ENCODE measurements at regions not wholly inside any gene's neighbourhood (a gene's known extent, or its start where the extent isn't known, plus 50 kb on each side); places are given as distances from the start of the nearest gene placed in this dataset.

- Histone ChIP-seq H3K9me3 (replicated peaks; ENCODE audit: control insufficient read depth, insufficient read depth, low read depth, low read length) (no peaks in the 10 kb centered on the region), H3K4me3 (no peak overlapping the region), H3K27ac (ENCODE audit: extremely low read depth, low read depth, low read length) (no peak overlapping the region), H3K27me3 (ENCODE audit: control insufficient read depth in 2 of 2, insufficient read depth in 2 of 2, low read length in 2 of 2) (peaks cover 0 to 18% of the 10 kb centered on the region in 2 experiments; a peak in 3 of 5 replicates), H3K36me3 (ENCODE audit: control insufficient read depth, insufficient read depth, low read length) (no peaks in the 10 kb centered on the region), H4K20me1 (replicated peaks; ENCODE audit: control insufficient read depth, insufficient read depth, low read length) (no peaks in the 10 kb centered on the region), H3K9me1 (ENCODE audit: control insufficient read depth, insufficient read depth, low read length) (no peaks in the 10 kb centered on the region), H2AFZ (ENCODE audit: low read depth, low read length) (no peak overlapping the region), H3K9ac (ENCODE audit: insufficient read depth in 1 of 2, low read depth in 2 of 2, low read length in 2 of 2) (no peak overlapping the region), H3K4me1 (replicated peaks in 1 of 2; ENCODE audit: control insufficient read depth in 2 of 2, insufficient read depth in 2 of 2, low read length in 2 of 2) (peaks cover 0 to 7% of the 10 kb centered on the region in 2 experiments; a peak in 2 of 5 replicates), H3K79me2 (ENCODE audit: control insufficient read depth, insufficient read depth, low read length) (no peaks in the 10 kb centered on the region), H3K4me2 (ENCODE audit: insufficient read depth, low read length) (no peak overlapping the region)
- POLR2A ChIA-PET = no interaction called here
- in situ Hi-C loops (cut with MboI) (no loop called here), intact Hi-C loops (cut with micrococcal nuclease) (no loop called here)
- WGBS (ENCODE audit: insufficient coverage, low coverage, missing lambda C conversion rate) = 0% methylated on average over 1 of the region's 1 CpG
- CTCF ChIA-PET (ENCODE audit: low intra/inter-chr PET ratio) = no interaction called here
- no peak for TF ChIP-seq ZKSCAN1 (IDR thresholded peaks at IDR 0.05; ENCODE audit: low read depth, low read length)
- TF ChIP-seq ATF1 (CRISPR knock-in tag; IDR thresholded peaks at IDR 0.05) = no peak
- TF ChIP-seq ATF1 (tag; IDR thresholded peaks at IDR 0.05) = no peak
- TF ChIP-seq MEF2D (tag; conservative IDR thresholded peaks at IDR 0.05; ENCODE audit: low read depth) = no peak
- TF ChIP-seq SMAD3 (CRISPR knock-in tag; conservative IDR thresholded peaks at IDR 0.05) = no peak
- no peak for TF ChIP-seq GABPA (tag; conservative IDR thresholded peaks at IDR 0.05; ENCODE audit: low read depth)
- TF ChIP-seq DIDO1 (tag; IDR thresholded peaks at IDR 0.05; ENCODE audit: low read depth) = no peak
- no peak for TF ChIP-seq CXXC5 (CRISPR knock-in tag; IDR thresholded peaks at IDR 0.05)
- TF ChIP-seq RAD21 (CRISPR knock-in tag; conservative IDR thresholded peaks at IDR 0.05 in 1 of 2, IDR thresholded peaks at IDR 0.05 in 1 of 2) = no peak
- no peak for TF ChIP-seq ZNF696 (CRISPR knock-in tag; conservative IDR thresholded peaks at IDR 0.05)
- no peak for TF ChIP-seq ZNF551 (CRISPR knock-in tag; IDR thresholded peaks at IDR 0.05)
- no peak for TF ChIP-seq FOXP4 (CRISPR knock-in tag; IDR thresholded peaks at IDR 0.05; ENCODE audit: borderline replicate concordance)
- no peak for TF ChIP-seq SAFB (IDR thresholded peaks at IDR 0.05; ENCODE audit: borderline replicate concordance, low read depth, low read length)
- no peak for TF ChIP-seq KDM5B (IDR thresholded peaks at IDR 0.05; ENCODE audit: insufficient replicate concordance, low read depth, low read length)
- no peak for TF ChIP-seq ILK (tag; IDR thresholded peaks at IDR 0.05; ENCODE audit: borderline replicate concordance, low read depth)
- no peak for TF ChIP-seq EWSR1 (IDR thresholded peaks at IDR 0.05; ENCODE audit: borderline replicate concordance, low read depth, partially characterized antibody)
- no peak for TF ChIP-seq MAX (CRISPR knock-in tag; IDR thresholded peaks at IDR 0.05)
- no peak for DNase-seq (ENCODE audit: extremely low read depth in 1 of 4, low spot score in 3 of 4)
- no peak for ATAC-seq
- no peak for FAIRE-seq
- BruUV-seq (replicated peaks) = no TSS peak
Observed at GRCh38 chr13:109872864-109873263, 86.5 kb upstream of the IRS2 start.
